Transverse colon (tissue), 3 donors: ENCODE measurements at regions not wholly inside any gene's neighbourhood (a gene's known extent, or its start where the extent isn't known, plus 50 kb on each side); places are given as distances from the start of the nearest gene placed in this dataset.
"Not testable (repeated sequence)": the region's sequence is repeated elsewhere in the genome, so short reads cannot be mapped to it uniquely, and the experiment has no call there.

Experiments
- POLR2A ChIP-seq: fragments of 450-650 bp; IDR thresholded peaks from one replicate; pipeline ENCODE4 v1.6.1; 2016; ENCODE audit warnings: antibody characterized with exemption, mild to moderate bottlenecking, moderate library complexity
- TF ChIP-seq, protein P1 (sequence below), 5 experiments: fragments of 200-600 bp in 3 of 5; fragments of 450-650 bp in 2 of 5; sonication (generic) in 3 of 5; IDR thresholded peaks; 1 replicate in 2 of 5; 2 replicates in 3 of 5; pipeline ENCODE4 v1.5.1; 2016 to 2017; ENCODE audit warnings: antibody characterized with exemption in 5 of 5, inconsistent platforms in 3 of 5, mild to moderate bottlenecking in 2 of 5, moderate library complexity in 1 of 5

- TF ChIP-seq POLR2A = not testable (repeated sequence)
- TF ChIP-seq, protein P1, sequence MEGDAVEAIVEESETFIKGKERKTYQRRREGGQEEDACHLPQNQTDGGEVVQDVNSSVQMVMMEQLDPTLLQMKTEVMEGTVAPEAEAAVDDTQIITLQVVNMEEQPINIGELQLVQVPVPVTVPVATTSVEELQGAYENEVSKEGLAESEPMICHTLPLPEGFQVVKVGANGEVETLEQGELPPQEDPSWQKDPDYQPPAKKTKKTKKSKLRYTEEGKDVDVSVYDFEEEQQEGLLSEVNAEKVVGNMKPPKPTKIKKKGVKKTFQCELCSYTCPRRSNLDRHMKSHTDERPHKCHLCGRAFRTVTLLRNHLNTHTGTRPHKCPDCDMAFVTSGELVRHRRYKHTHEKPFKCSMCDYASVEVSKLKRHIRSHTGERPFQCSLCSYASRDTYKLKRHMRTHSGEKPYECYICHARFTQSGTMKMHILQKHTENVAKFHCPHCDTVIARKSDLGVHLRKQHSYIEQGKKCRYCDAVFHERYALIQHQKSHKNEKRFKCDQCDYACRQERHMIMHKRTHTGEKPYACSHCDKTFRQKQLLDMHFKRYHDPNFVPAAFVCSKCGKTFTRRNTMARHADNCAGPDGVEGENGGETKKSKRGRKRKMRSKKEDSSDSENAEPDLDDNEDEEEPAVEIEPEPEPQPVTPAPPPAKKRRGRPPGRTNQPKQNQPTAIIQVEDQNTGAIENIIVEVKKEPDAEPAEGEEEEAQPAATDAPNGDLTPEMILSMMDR (IDR thresholded peaks at IDR 0.05) = not testable (repeated sequence)
Observed at GRCh38 chr6:109881953-109882490, 96.1 kb upstream of the GPR6 start.
